C4-2B (cell line): ENCODE measurements at regions not wholly inside any gene's neighbourhood (a gene's known extent, or its start where the extent isn't known, plus 50 kb on each side); places are given as distances from the start of the nearest gene placed in this dataset.

Source experiments
- ZFX ChIP-seq: fragments of 450-650 bp; IDR thresholded peaks from 2 replicates; pipeline ENCODE4 v1.6.1; 2017
- TF ChIP-seq, protein P1 (sequence below): fragments of 450-650 bp; conservative IDR thresholded peaks from 2 replicates; pipeline ENCODE4 v1.5.1; 2017; ENCODE audit warnings: mild to moderate bottlenecking

- TF ChIP-seq, protein P1, sequence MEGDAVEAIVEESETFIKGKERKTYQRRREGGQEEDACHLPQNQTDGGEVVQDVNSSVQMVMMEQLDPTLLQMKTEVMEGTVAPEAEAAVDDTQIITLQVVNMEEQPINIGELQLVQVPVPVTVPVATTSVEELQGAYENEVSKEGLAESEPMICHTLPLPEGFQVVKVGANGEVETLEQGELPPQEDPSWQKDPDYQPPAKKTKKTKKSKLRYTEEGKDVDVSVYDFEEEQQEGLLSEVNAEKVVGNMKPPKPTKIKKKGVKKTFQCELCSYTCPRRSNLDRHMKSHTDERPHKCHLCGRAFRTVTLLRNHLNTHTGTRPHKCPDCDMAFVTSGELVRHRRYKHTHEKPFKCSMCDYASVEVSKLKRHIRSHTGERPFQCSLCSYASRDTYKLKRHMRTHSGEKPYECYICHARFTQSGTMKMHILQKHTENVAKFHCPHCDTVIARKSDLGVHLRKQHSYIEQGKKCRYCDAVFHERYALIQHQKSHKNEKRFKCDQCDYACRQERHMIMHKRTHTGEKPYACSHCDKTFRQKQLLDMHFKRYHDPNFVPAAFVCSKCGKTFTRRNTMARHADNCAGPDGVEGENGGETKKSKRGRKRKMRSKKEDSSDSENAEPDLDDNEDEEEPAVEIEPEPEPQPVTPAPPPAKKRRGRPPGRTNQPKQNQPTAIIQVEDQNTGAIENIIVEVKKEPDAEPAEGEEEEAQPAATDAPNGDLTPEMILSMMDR, result no peak
- TF ChIP-seq ZFX, result no peak
These were observed 719.1 kb upstream of the ANO3 start for GRCh38 chr11:25612806-25613205.
